GM13977 (cell line): ENCODE measurements at regions not wholly inside any gene's neighbourhood (a gene's known extent, or its start where the extent isn't known, plus 50 kb on each side); places are given as distances from the start of the nearest gene placed in this dataset.

Experiments used
- DNase-seq: peaks from one replicate; pipeline ENCODE4 v3.0.0; 2012; ENCODE audit warnings: low spot score
- CTCF ChIP-seq: IDR thresholded peaks from 2 replicates; pipeline ENCODE4 v1.5.1; 2012; ENCODE audit warnings: mild to moderate bottlenecking, control low read depth; ENCODE audit not compliant: insufficient read depth; ENCODE audit errors: extremely low read depth, missing control alignments
- in situ Hi-C: fragments of 300-500 bp; cut with MboI; formaldehyde crosslinking; loops from one replicate; pipeline ENCODE4 v1.12.0; 2022; ENCODE audit warnings: low sequenced_read_pairs, low pct_unique_long_range_greater_than_20kb, mixed read lengths, inconsistent platforms; ENCODE audit not compliant: unreplicated experiment

- in situ Hi-C loops = no loop called here
- DNase-seq = no peak
- no peak for TF ChIP-seq CTCF
These were observed 541.3 kb downstream of the OMA1 start for GRCh38 chr1:58005212-58005611.

GRCh38 chr1:58003988-58004387, 542.5 kb downstream of the OMA1 start:
- no peak for TF ChIP-seq CTCF
- in situ Hi-C loops = no loop called here
- no peak for DNase-seq

- no peak for DNase-seq
- no peak for TF ChIP-seq CTCF
- in situ Hi-C loops = no loop called here
These were observed 543.5 kb downstream of the OMA1 start for GRCh38 chr1:58003059-58003458.

GRCh38 chr1:58000821-58001220, 545.7 kb downstream of the OMA1 start:
- no peak for TF ChIP-seq CTCF

GRCh38 chr1:58000116-58000515, 546.4 kb downstream of the OMA1 start:
- in situ Hi-C loops = no loop called here
- no peak for DNase-seq
- no peak for TF ChIP-seq CTCF

More at GRCh38 chr1:58000821-58001220, 545.7 kb downstream of the OMA1 start:
- in situ Hi-C loops = no loop called here
- DNase-seq = no peak

- DNase-seq = no peak
- in situ Hi-C loops = no loop called here
- TF ChIP-seq CTCF = no peak
These were observed 550.1 kb downstream of the OMA1 start for GRCh38 chr1:57996400-57996799.

GRCh38 chr1:57991289-57991688, 555.2 kb downstream of the OMA1 start:
- in situ Hi-C loops = no loop called here
- TF ChIP-seq CTCF = no peak
- DNase-seq = no peak
